MCF 10A (cell line): ENCODE measurements at regions not wholly inside any gene's neighbourhood (a gene's known extent, or its start where the extent isn't known, plus 50 kb on each side); places are given as distances from the start of the nearest gene placed in this dataset.

ENCODE experiments used
- BruUV-seq: library from RNA; stranded (reverse); fragments of 400-500 nt; replicated peaks from 2 replicates; lab custom pipeline; 2021; lab: Mats Ljungman, UMichigan
- CTCF ChIA-PET: fragments of 300-600 bp; sonication (Branson Sonifier 250); formaldehyde crosslinking; extraction: SDS; loops from one replicate; lab custom pipeline; 2021; ENCODE audit warnings: antibody characterized with exemption, inconsistent platforms; lab: Yijun Ruan, JAX
- POLR2A ChIA-PET: fragments of 300-600, 350-650 bp; sonication (Branson Sonifier 250); formaldehyde crosslinking; extraction: SDS; loops from one replicate; lab custom pipeline; 2020; ENCODE audit warnings: antibody characterized with exemption, inconsistent platforms; lab: Yijun Ruan, JAX
- DNase-seq: peaks from one replicate; pipeline ENCODE4 v3.0.0-alpha.2; 2018; ENCODE audit not compliant: unreplicated experiment
- H3K27ac Mint-ChIP-seq: one replicate; pipeline ENCODE4 v1.8.0; 2022; ENCODE audit warnings: mild to moderate bottlenecking, low read depth, mixed read lengths; ENCODE audit not compliant: unreplicated experiment
- H3K27me3 Mint-ChIP-seq: one replicate; pipeline ENCODE4 v1.8.0; 2022; ENCODE audit warnings: mixed read lengths; ENCODE audit not compliant: insufficient read depth, unreplicated experiment
- H3K36me3 Mint-ChIP-seq: one replicate; pipeline ENCODE4 v1.8.0; 2022; ENCODE audit warnings: mild to moderate bottlenecking, moderate library complexity, mixed read lengths; ENCODE audit not compliant: insufficient read depth, unreplicated experiment
- H3K4me1 Mint-ChIP-seq: one replicate; pipeline ENCODE4 v1.8.0; 2022; ENCODE audit warnings: mixed read lengths; ENCODE audit not compliant: insufficient read depth, unreplicated experiment
- H3K4me3 Mint-ChIP-seq: one replicate; pipeline ENCODE4 v1.8.0; 2022; ENCODE audit warnings: mild to moderate bottlenecking, moderate library complexity, mixed read lengths; ENCODE audit not compliant: unreplicated experiment
- H3K9me3 Mint-ChIP-seq: one replicate; pipeline ENCODE4 v1.8.0; 2022; ENCODE audit warnings: mixed read lengths; ENCODE audit not compliant: unreplicated experiment
- CTCF ChIP-seq: fragments of 200-600 bp; IDR thresholded peaks from one replicate; pipeline ENCODE4 v1.8.0; 2022; ENCODE audit warnings: antibody characterized with exemption, mild to moderate bottlenecking; ENCODE audit not compliant: unreplicated experiment
- intact Hi-C: fragments of 100-400 bp; cut with micrococcal nuclease; formaldehyde crosslinking; loops from 2 replicates; pipeline ENCODE4 v1.14.1; 2022

DNA sequence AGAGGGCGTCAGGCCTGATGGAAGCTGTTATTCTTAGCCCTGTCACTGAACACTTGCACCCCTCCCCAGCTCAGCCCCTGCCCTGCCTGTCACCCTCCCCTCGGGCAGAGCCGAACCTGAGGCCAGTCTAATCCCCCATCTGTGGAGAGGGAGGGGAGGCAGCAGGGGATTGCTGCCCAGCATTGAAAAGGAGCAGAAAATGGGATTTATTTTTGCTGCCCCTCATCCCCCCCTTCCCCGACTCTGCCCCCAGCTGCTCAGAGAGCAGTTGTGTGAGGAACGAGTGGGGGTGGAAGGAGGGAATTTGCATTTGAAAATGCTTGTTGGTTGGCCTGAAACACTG is 71.6 kb downstream of the EPHB3 start:
- no peak for TF ChIP-seq CTCF
- no peaks in the 10 kb centered on the region for H3K36me3 Mint-ChIP-seq
- no peak overlapping the region for H3K4me3 Mint-ChIP-seq
- H3K27me3 Mint-ChIP-seq = no peaks in the 10 kb centered on the region
- H3K4me1 Mint-ChIP-seq = peaks cover 28% of the 10 kb centered on the region
- ChIA-PET CTCF (interaction anchor here (2.5 kb wide), 1 partner anchor 72 kb away, joined by 8 read pairs; the partner anchor contains the start of gene EPHB3), POLR2A (no interaction called here)
- H3K9me3 Mint-ChIP-seq = no peaks in the 10 kb centered on the region
- DNase-seq = no peak
- H3K27ac Mint-ChIP-seq = no peak overlapping the region
- intact Hi-C loops = no loop called here
- no TSS peak for BruUV-seq

- no peaks in the 10 kb centered on the region for H3K36me3 Mint-ChIP-seq
- intact Hi-C loops = no loop called here
- no peaks in the 10 kb centered on the region for H3K27me3 Mint-ChIP-seq
- H3K4me1 Mint-ChIP-seq = peaks cover 28% of the 10 kb centered on the region
- no TSS peak for BruUV-seq
- ChIA-PET CTCF (interaction anchor here (2.5 kb wide), 1 partner anchor 71 kb away, joined by 8 read pairs; the partner anchor contains the start of gene EPHB3), POLR2A (interaction anchor here (0.6 kb wide), 1 partner anchor 11 kb away, joined by 3 read pairs; no protein-coding TSS in a partner anchor)
- H3K9me3 Mint-ChIP-seq = no peaks in the 10 kb centered on the region
- TF ChIP-seq CTCF = no peak
- H3K27ac Mint-ChIP-seq = no peak overlapping the region
- H3K4me3 Mint-ChIP-seq = no peak overlapping the region
- DNase-seq = no peak
Measured at GRCh38 chr3:184632551-184633236, 71.1 kb downstream of the EPHB3 start.
